ENCODE measurements at regions not wholly inside any gene's neighbourhood (a gene's known extent, or its start where the extent isn't known, plus 50 kb on each side); places are given as distances from the start of the nearest gene placed in this dataset.

GRCh38 chr2:150140777-150141176, 346.7 kb downstream of the RND3 start:
- no peak for TF ChIP-seq CTCF (IDR thresholded peaks at IDR 0.05)
- TF ChIP-seq POLR2A (IDR thresholded peaks at IDR 0.05), result no peak
